SK-N-SH (cell line): ENCODE measurements at regions not wholly inside any gene's neighbourhood (a gene's known extent, or its start where the extent isn't known, plus 50 kb on each side); places are given as distances from the start of the nearest gene placed in this dataset.
A peak's percentile ranks its signal among the peaks of the same experiment; 100 is the strongest.

Experiments
- CTCF ChIA-PET: fragments of 300-600, 350-600 bp; formaldehyde crosslinking; extraction: SDS; loops from one replicate; lab custom pipeline; 2021; lab: Yijun Ruan, JAX
- POLR2A ChIA-PET: fragments of 350-600 bp; sonication (Branson Sonifier 250); formaldehyde crosslinking; extraction: SDS; loops from one replicate; lab custom pipeline; 2020; ENCODE audit warnings: antibody characterized with exemption, inconsistent platforms; lab: Yijun Ruan, JAX
- DNase-seq: peaks from one replicate; pipeline ENCODE4 v3.0.0; 2012
- H2AFZ ChIP-seq: fragments of 200-600 bp; sonication (generic); 2 replicates; pipeline ENCODE4 v1.8.1; 2016; ENCODE audit warnings: antibody characterized with exemption, mild to moderate bottlenecking, low read depth
- H3F3A ChIP-seq: fragments of 200-600 bp; sonication (generic); replicated peaks from 2 replicates; pipeline ENCODE3; 2016; ENCODE audit warnings: antibody characterized with exemption, mild to moderate bottlenecking; ENCODE audit not compliant: insufficient read depth
- H3K27ac ChIP-seq, 2 experiments: fragments of 200-500 bp in 1 of 2; fragments of 200-600 bp in 1 of 2; sonication (Bioruptor generic) in 1 of 2; sonication (generic), shearing (Covaris generic) in 1 of 2; 2 replicates each; pipeline versions ENCODE4 v1.5.1 to v1.6.1; 2014 to 2016; ENCODE audit warnings: low read depth in 2 of 2, inconsistent platforms in 1 of 2, low read length in 1 of 2, mild to moderate bottlenecking in 1 of 2, mixed read lengths in 1 of 2
- H3K27me3 ChIP-seq: fragments of 200-600 bp; sonication (generic), shearing (Covaris generic); 2 replicates; pipeline ENCODE4 v1.6.1; 2016; ENCODE audit warnings: mixed run types; ENCODE audit not compliant: insufficient read depth
- H3K36me3 ChIP-seq, 2 experiments: fragments of 200-500 bp in 1 of 2; fragments of 200-600 bp in 1 of 2; sonication (Bioruptor generic) in 1 of 2; sonication (generic) in 1 of 2; replicated peaks in 1 of 2; 2 replicates each; pipeline versions ENCODE3 to v1.5.1; 2014 to 2016; ENCODE audit warnings: low read length in 1 of 2, mild to moderate bottlenecking in 1 of 2; ENCODE audit not compliant: insufficient read depth in 2 of 2, control insufficient read depth in 1 of 2
- H3K4me1 ChIP-seq, 2 experiments: fragments of 200-500 bp in 1 of 2; fragments of 200-600 bp in 1 of 2; sonication (Bioruptor generic) in 1 of 2; sonication (generic), shearing (Covaris generic) in 1 of 2; 2 replicates each; pipeline versions ENCODE4 v1.5.1 to v1.6.1; 2014 to 2016; ENCODE audit warnings: low read depth in 1 of 2, low read length in 1 of 2, mixed run types in 1 of 2; ENCODE audit not compliant: insufficient read depth in 2 of 2, control insufficient read depth in 1 of 2
- H3K4me2 ChIP-seq: fragments of 200-600 bp; sonication (generic), shearing (Covaris generic); 2 replicates; pipeline ENCODE4 v1.6.1; 2017; ENCODE audit warnings: mixed run types
- H3K4me3 ChIP-seq, 2 experiments: fragments of 200-500 bp in 1 of 2; fragments of 200-600 bp in 1 of 2; sonication (Bioruptor generic) in 1 of 2; sonication (generic), shearing (Covaris generic) in 1 of 2; 2 replicates each; pipeline versions ENCODE4 v1.5.1 to v1.8.1; 2014 to 2016; ENCODE audit warnings: low read depth in 2 of 2, inconsistent platforms in 1 of 2, low read length in 1 of 2, mild to moderate bottlenecking in 1 of 2, mixed read lengths in 1 of 2, moderate library complexity in 1 of 2
- H3K79me2 ChIP-seq: fragments of 200-600 bp; sonication (generic); 2 replicates; pipeline ENCODE4 v1.8.1; 2017; ENCODE audit warnings: mild to moderate bottlenecking; ENCODE audit not compliant: insufficient read depth
- H3K9ac ChIP-seq: fragments of 200-600 bp; sonication (generic); 2 replicates; pipeline ENCODE4 v1.6.1; 2017; ENCODE audit warnings: mixed run types
- H3K9me2 ChIP-seq: fragments of 200-600 bp; sonication (generic); 2 replicates; pipeline ENCODE4 v1.6.1; 2017; ENCODE audit warnings: mixed run types
- H3K9me3 ChIP-seq: fragments of 200-600 bp; sonication (generic); 2 replicates; pipeline ENCODE4 v1.6.1; 2017; ENCODE audit warnings: mixed run types, mild to moderate bottlenecking, moderate library complexity
- H4K20me1 ChIP-seq: fragments of 200-600 bp; sonication (generic); 2 replicates; pipeline ENCODE4 v1.6.1; 2017; ENCODE audit warnings: mild to moderate bottlenecking, mixed run types; ENCODE audit not compliant: insufficient read depth
- CHD2 ChIP-seq: fragments of 150-350 bp; IDR thresholded peaks from 2 replicates; pipeline ENCODE4 v1.6.1; 2018; ENCODE audit warnings: low read length; ENCODE audit not compliant: partially characterized antibody
- EZH2phosphoT487 ChIP-seq: fragments of 200-600 bp; sonication (generic); IDR thresholded peaks from 2 replicates; pipeline ENCODE4 v1.6.1; 2017; ENCODE audit warnings: low read depth, mixed run types, mild to moderate bottlenecking, antibody characterized with exemption, moderate library complexity, borderline replicate concordance
- FOXM1 ChIP-seq: IDR thresholded peaks from 2 replicates; pipeline ENCODE4 v1.4.0; 2012; ENCODE audit warnings: low read depth, mild to moderate bottlenecking
- GABPA ChIP-seq: IDR thresholded peaks from 2 replicates; pipeline ENCODE4 v1.4.0; 2012; ENCODE audit warnings: low read depth, mild to moderate bottlenecking
- GATA2 ChIP-seq: sonication (generic); formaldehyde crosslinking; IDR thresholded peaks from 2 replicates; pipeline ENCODE4 v1.5.0; 2020; ENCODE audit warnings: mild to moderate bottlenecking, missing genetic modification reagents
- IRF3 ChIP-seq: fragments of 150-350 bp; IDR thresholded peaks from 2 replicates; pipeline ENCODE4 v1.6.1; 2016; ENCODE audit warnings: mild to moderate bottlenecking, low read depth, low read length
- MAX ChIP-seq: IDR thresholded peaks from 2 replicates; pipeline ENCODE4 v1.4.0; 2012; ENCODE audit warnings: low read depth
- MXI1 ChIP-seq: IDR thresholded peaks from 2 replicates; pipeline ENCODE4 v1.6.1; 2012; ENCODE audit warnings: mild to moderate bottlenecking, low read depth, low read length, improper control_type of control experiment
- NRF1 ChIP-seq: IDR thresholded peaks from 2 replicates; pipeline ENCODE4 v1.6.1; 2012; ENCODE audit warnings: low read depth, mild to moderate bottlenecking, low read length
- PBX3 ChIP-seq: IDR thresholded peaks from 2 replicates; pipeline ENCODE4; 2012
- RAD21 ChIP-seq: IDR thresholded peaks from 2 replicates; pipeline ENCODE4 v1.6.1; 2012; ENCODE audit warnings: mild to moderate bottlenecking, low read length
- REST ChIP-seq: IDR thresholded peaks from 2 replicates; pipeline ENCODE4 v1.6.1; 2012; ENCODE audit warnings: mild to moderate bottlenecking, low read depth, low read length, moderate library complexity
- RXRA ChIP-seq: IDR thresholded peaks from 2 replicates; pipeline ENCODE4 v1.4.0; 2012; ENCODE audit warnings: low read depth, mild to moderate bottlenecking, borderline replicate concordance
- TCF12 ChIP-seq: IDR thresholded peaks from 2 replicates; pipeline ENCODE4 v1.4.0; 2012
- USF1 ChIP-seq: IDR thresholded peaks from 2 replicates; pipeline ENCODE4 v1.4.0; 2012; ENCODE audit warnings: low read depth, borderline replicate concordance
- USF2 ChIP-seq: fragments of 150-350 bp; IDR thresholded peaks from 2 replicates; pipeline ENCODE4 v1.6.1; 2017; ENCODE audit warnings: antibody characterized with exemption, low read length, low read depth, borderline replicate concordance
- WGBS: methylation state at CpG from one replicate; pipeline ENCODE4 v1.1.6; 2017; ENCODE audit warnings: low lambda C conversion rate; 5-methylcytosine and 5-hydroxymethylcytosine counted together

GRCh38 chr17:36732351-36732750 lies 131.0 kb downstream of the MRM1 start:
- CTCF ChIA-PET: interaction anchor here (0.6 to 1.7 kb wide), 3 partner anchors 19 to 107 kb away, joined by 3 to 4 read pairs (median 3); no protein-coding TSS in a partner anchor
- H2AFZ ChIP-seq: no peak overlapping the region

GRCh38 chr17:36736201-36737156 lies 135.1 kb downstream of the MRM1 start:
- Histone ChIP-seq H3K79me2 (no peaks in the 10 kb centered on the region), H3K4me1 (peaks cover 0 to 25% of the 10 kb centered on the region in 2 experiments; a peak in 1 of 4 replicates), H3K9ac (no peak overlapping the region), H2AFZ (no peak overlapping the region), H3K27me3 (no peaks in the 10 kb centered on the region), H4K20me1 (no peaks in the 10 kb centered on the region), H3K27ac (no peak overlapping the region), H3F3A (no peaks in the 10 kb centered on the region), H3K36me3 (no peaks in the 10 kb centered on the region), H3K9me2 (no peaks in the 10 kb centered on the region), H3K4me2 (no peak overlapping the region), H3K4me3 (no peak overlapping the region), H3K9me3 (no peaks in the 10 kb centered on the region)
- CTCF ChIA-PET: no interaction called here
- no peak for DNase-seq
- POLR2A ChIA-PET: no interaction called here
- 52% methylated on average over 15 of the region's 15 CpGs for WGBS
- TF ChIP-seq TCF12: no peak
- TF ChIP-seq CHD2: no peak
- TF ChIP-seq GATA2 (CRISPR knock-in tag): no peak
- no peak for TF ChIP-seq IRF3
- no peak for TF ChIP-seq NRF1
- no peak for TF ChIP-seq USF1
- TF ChIP-seq EZH2phosphoT487: no peak
- TF ChIP-seq GABPA: no peak
- no peak for TF ChIP-seq PBX3
- no peak for TF ChIP-seq RXRA
- no peak for TF ChIP-seq MXI1
- no peak for TF ChIP-seq USF2
- no peak for TF ChIP-seq MAX
- no peak for TF ChIP-seq RAD21
- TF ChIP-seq REST: no peak

More at GRCh38 chr17:36732351-36732750, 131.0 kb downstream of the MRM1 start:
- H4K20me1 ChIP-seq: no peaks in the 10 kb centered on the region
- H3K27me3 ChIP-seq: peaks cover 39% of the 10 kb centered on the region
- H3K4me1 ChIP-seq: peaks cover 0 to 44% of the 10 kb centered on the region in 2 experiments; a peak in 2 of 4 replicates
- no peaks in the 10 kb centered on the region for H3F3A ChIP-seq
- H3K4me3 ChIP-seq: no peak overlapping the region
- TF ChIP-seq GATA2 (CRISPR knock-in tag) (no peak), FOXM1 (no peak)
- no peak overlapping the region for H3K4me2 ChIP-seq
- no peaks in the 10 kb centered on the region for H3K9me2 ChIP-seq
- H3K36me3 ChIP-seq: no peaks in the 10 kb centered on the region
- H3K79me2 ChIP-seq: no peaks in the 10 kb centered on the region
- POLR2A ChIA-PET: no interaction called here
- no peak overlapping the region for H3K9ac ChIP-seq
- H3K27ac ChIP-seq: peak overlapping the region in 1 of 2 experiments; percentile 14; a peak in 1 of 4 replicates
- 77% methylated on average over 5 of the region's 5 CpGs for WGBS
- H3K9me3 ChIP-seq: no peaks in the 10 kb centered on the region
- DNase-seq: no peak
